RKO (cell line): ENCODE measurements at regions not wholly inside any gene's neighbourhood (a gene's known extent, or its start where the extent isn't known, plus 50 kb on each side); places are given as distances from the start of the nearest gene placed in this dataset.

Experiments
- DNase-seq: peaks from one replicate; pipeline ENCODE4 v3.0.0-alpha.2; 2016; ENCODE audit warnings: low spot score

GRCh38 chr9:107210775-107211174 lies 72.3 kb upstream of the RAD23B start:
- no peak for DNase-seq

GRCh38 chr9:107211284-107211923 lies 71.7 kb upstream of the RAD23B start:
- DNase-seq = no peak

- DNase-seq = no peak
Measured at GRCh38 chr9:107212613-107213012, 70.5 kb upstream of the RAD23B start.

- no peak for DNase-seq
Measured at GRCh38 chr9:107213080-107213479, 70.0 kb upstream of the RAD23B start.

- peak; percentile 78 for DNase-seq
Measured at GRCh38 chr9:107213561-107214028, 69.5 kb upstream of the RAD23B start.

GRCh38 chr9:107214381-107214780 lies 68.7 kb upstream of the RAD23B start:
- DNase-seq = no peak

GRCh38 chr9:107214915-107215314 lies 68.2 kb upstream of the RAD23B start:
- no peak for DNase-seq

GRCh38 chr9:107215381-107215780 lies 67.7 kb upstream of the RAD23B start:
- no peak for DNase-seq

- no peak for DNase-seq
Measured at GRCh38 chr9:107216329-107216728, 66.8 kb upstream of the RAD23B start.

- no peak for DNase-seq
Measured at GRCh38 chr9:107218829-107219485, 64.1 kb upstream of the RAD23B start.

- DNase-seq = no peak
Measured at GRCh38 chr9:107219486-107220077, 63.5 kb upstream of the RAD23B start.

- no peak for DNase-seq
Measured at GRCh38 chr9:107221321-107221720, 61.8 kb upstream of the RAD23B start.

- DNase-seq = no peak
Measured at GRCh38 chr9:107222020-107222522, 61.0 kb upstream of the RAD23B start.

- no peak for DNase-seq
Measured at GRCh38 chr9:107223381-107223780, 59.7 kb upstream of the RAD23B start.

- no peak for DNase-seq
Measured at GRCh38 chr9:107224252-107224651, 58.8 kb upstream of the RAD23B start.

GRCh38 chr9:107226421-107226820 lies 56.7 kb upstream of the RAD23B start:
- no peak for DNase-seq

GRCh38 chr9:107227774-107228173 lies 55.3 kb upstream of the RAD23B start:
- no peak for DNase-seq

- no peak for DNase-seq
Measured at GRCh38 chr9:107228496-107229039, 54.5 kb upstream of the RAD23B start.

GRCh38 chr9:107229241-107229741 lies 53.8 kb upstream of the RAD23B start:
- no peak for DNase-seq
